Mesenchymal stem cell (in vitro differentiated cells and primary cell): ENCODE measurements at regions not wholly inside any gene's neighbourhood (a gene's known extent, or its start where the extent isn't known, plus 50 kb on each side); places are given as distances from the start of the nearest gene placed in this dataset.

Experiments used
- DNase-seq: peaks from one replicate; pipeline ENCODE4 v3.0.0-alpha.2; 2013
- H2AFZ ChIP-seq: one replicate; pipeline ENCODE4 v1.6.1; 2013; ENCODE audit warnings: low read depth, mild to moderate bottlenecking, control low read depth, inconsistent platforms, low read length, moderate library complexity
- H2AK5ac ChIP-seq: 2 replicates; pipeline ENCODE4 v1.6.1; 2013; ENCODE audit warnings: low read length, moderate library complexity, mild to moderate bottlenecking, inconsistent platforms; ENCODE audit not compliant: severe bottlenecking
- H2BK120ac ChIP-seq: one replicate; pipeline ENCODE4 v1.6.1; 2013; ENCODE audit warnings: low read depth, mild to moderate bottlenecking, inconsistent platforms, low read length, moderate library complexity
- H2BK12ac ChIP-seq, 2 experiments: one replicate each; pipeline ENCODE4 v1.6.1; 2013; ENCODE audit warnings: inconsistent platforms in 2 of 2, low read length in 2 of 2, mild to moderate bottlenecking in 2 of 2, moderate library complexity in 2 of 2, control low read depth in 1 of 2
- H2BK15ac ChIP-seq: one replicate; pipeline ENCODE4 v1.6.1; 2013; ENCODE audit warnings: mild to moderate bottlenecking, low read depth, inconsistent platforms; ENCODE audit not compliant: poor library complexity, severe bottlenecking
- H2BK5ac ChIP-seq: 2 replicates; pipeline ENCODE4 v1.6.1; 2013; ENCODE audit warnings: low read depth, mild to moderate bottlenecking, low read length, control low read depth, inconsistent platforms; ENCODE audit not compliant: poor library complexity, severe bottlenecking
- H3K14ac ChIP-seq, 2 experiments: one replicate each; pipeline ENCODE4 v1.6.1; 2013; ENCODE audit warnings: inconsistent platforms in 2 of 2, low read length in 2 of 2, control low read depth in 1 of 2, mild to moderate bottlenecking in 1 of 2, moderate library complexity in 1 of 2
- H3K18ac ChIP-seq, 2 experiments: one replicate each; pipeline ENCODE4 v1.6.1; 2013; ENCODE audit warnings: inconsistent platforms in 2 of 2, low read length in 2 of 2, control low read depth in 1 of 2, low read depth in 1 of 2, mild to moderate bottlenecking in 1 of 2
- H3K23ac ChIP-seq, 2 experiments: one replicate each; pipeline ENCODE4 v1.6.1; 2013; ENCODE audit warnings: inconsistent platforms in 2 of 2, low read length in 2 of 2, mild to moderate bottlenecking in 2 of 2, moderate library complexity in 2 of 2, control low read depth in 1 of 2
- H3K27ac ChIP-seq: 2 replicates; pipeline ENCODE4 v1.5.1; 2013; ENCODE audit warnings: mild to moderate bottlenecking, moderate library complexity, low read length, control low read depth, inconsistent platforms; ENCODE audit not compliant: poor library complexity, severe bottlenecking
- H3K27me3 ChIP-seq, 2 experiments: 2 replicates each; pipeline versions ENCODE4 v1.6.1 to v1.7.0; 2013; ENCODE audit warnings: low read length in 2 of 2, mild to moderate bottlenecking in 2 of 2, moderate library complexity in 2 of 2, control low read depth in 1 of 2, inconsistent platforms in 1 of 2; ENCODE audit not compliant: control insufficient read depth in 1 of 2, insufficient read depth in 1 of 2
- H3K36me3 ChIP-seq, 2 experiments: 2 replicates each; pipeline versions ENCODE4 v1.6.1 to v1.7.0; 2013; ENCODE audit warnings: low read length in 2 of 2, control low read depth in 1 of 2, inconsistent platforms in 1 of 2, low read depth in 1 of 2, mild to moderate bottlenecking in 1 of 2; ENCODE audit not compliant: insufficient read depth in 2 of 2, control insufficient read depth in 1 of 2
- H3K4ac ChIP-seq, 2 experiments: one replicate each; pipeline ENCODE4 v1.6.1; 2013; ENCODE audit warnings: inconsistent platforms in 2 of 2, low read length in 2 of 2, mild to moderate bottlenecking in 2 of 2, moderate library complexity in 2 of 2, control low read depth in 1 of 2, low read depth in 1 of 2
- H3K4me1 ChIP-seq: 2 replicates; pipeline ENCODE4 v1.6.1; 2013; ENCODE audit warnings: low read depth, low read length, control low read depth; ENCODE audit not compliant: control insufficient read depth, insufficient read depth
- H3K4me2 ChIP-seq: 2 replicates; pipeline ENCODE4 v1.6.1; 2013; ENCODE audit warnings: low read length, mild to moderate bottlenecking, inconsistent platforms; ENCODE audit not compliant: poor library complexity, severe bottlenecking
- H3K4me3 ChIP-seq, 2 experiments: 2 replicates each; pipeline versions ENCODE4 v1.5.1 to v1.7.0; 2013; ENCODE audit warnings: low read length in 2 of 2, mild to moderate bottlenecking in 2 of 2, control low read depth in 1 of 2, low read depth in 1 of 2; ENCODE audit not compliant: insufficient read depth in 1 of 2
- H3K79me1 ChIP-seq: replicated peaks from 2 replicates; pipeline ENCODE4 v1.6.1; 2013; ENCODE audit warnings: mild to moderate bottlenecking, control low read depth, low read length, inconsistent platforms; ENCODE audit not compliant: poor library complexity, severe bottlenecking
- H3K9ac ChIP-seq: 2 replicates; pipeline ENCODE4 v1.7.0; 2013; ENCODE audit warnings: mild to moderate bottlenecking, low read length, moderate library complexity
- H3K9me3 ChIP-seq: 2 replicates; pipeline ENCODE4 v1.7.0; 2013; ENCODE audit warnings: mild to moderate bottlenecking, low read length; ENCODE audit not compliant: control insufficient read depth
- H4K8ac ChIP-seq: one replicate; pipeline ENCODE4 v1.6.1; 2013; ENCODE audit warnings: inconsistent platforms, mild to moderate bottlenecking, low read length, moderate library complexity
- H4K91ac ChIP-seq: one replicate; pipeline ENCODE4 v1.6.1; 2013; ENCODE audit warnings: mild to moderate bottlenecking, low read length, inconsistent platforms
- WGBS: methylation state at CpG from one replicate; pipeline ENCODE4 v1.1.7; 2013; ENCODE audit warnings: mixed read lengths; 5-methylcytosine and 5-hydroxymethylcytosine counted together

DNA sequence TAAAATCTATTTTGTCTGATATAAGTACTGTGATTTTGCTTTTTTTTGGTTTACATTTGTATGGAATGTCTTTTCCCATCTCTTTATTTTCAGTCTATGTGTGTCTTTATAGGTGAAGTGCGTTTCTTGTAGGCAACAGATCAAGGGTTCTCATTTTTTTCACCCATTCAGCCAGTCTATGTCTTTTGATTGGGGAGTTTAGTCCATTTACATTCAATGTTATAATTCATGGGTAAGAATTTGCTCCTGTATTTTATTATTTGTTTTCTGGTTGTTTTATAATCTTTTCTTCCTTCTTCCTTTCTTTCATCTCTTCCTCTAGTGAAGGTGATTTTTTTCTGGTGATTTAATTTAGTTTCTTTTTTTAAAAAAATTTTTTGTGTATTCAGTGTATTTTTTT is 104.8 kb upstream of the TMEM229A start:
- Histone ChIP-seq H3K9me3 (peaks cover 17% of the 10 kb centered on the region), H3K27ac (no peak overlapping the region), H3K27me3 (no peaks in the 10 kb centered on the region), H3K4me2 (no peak overlapping the region), H4K91ac (no peak overlapping the region), H2AFZ (no peak overlapping the region), H2BK5ac (no peak overlapping the region), H4K8ac (no peak overlapping the region), H3K79me1 (no peaks in the 10 kb centered on the region), H2BK120ac (no peak overlapping the region), H3K18ac (no peak overlapping the region), H2BK15ac (no peak overlapping the region), H3K23ac (no peak overlapping the region), H2AK5ac (no peak overlapping the region), H3K9ac (no peak overlapping the region), H3K4me3 (no peak overlapping the region), H3K14ac (no peak overlapping the region), H3K4ac (no peak overlapping the region), H3K4me1 (no peaks in the 10 kb centered on the region), H2BK12ac (no peak overlapping the region), H3K36me3 (no peaks in the 10 kb centered on the region)
- no peak for DNase-seq
- no CpG with 5 or more reads among the region's 1 CpG for WGBS

DNA sequence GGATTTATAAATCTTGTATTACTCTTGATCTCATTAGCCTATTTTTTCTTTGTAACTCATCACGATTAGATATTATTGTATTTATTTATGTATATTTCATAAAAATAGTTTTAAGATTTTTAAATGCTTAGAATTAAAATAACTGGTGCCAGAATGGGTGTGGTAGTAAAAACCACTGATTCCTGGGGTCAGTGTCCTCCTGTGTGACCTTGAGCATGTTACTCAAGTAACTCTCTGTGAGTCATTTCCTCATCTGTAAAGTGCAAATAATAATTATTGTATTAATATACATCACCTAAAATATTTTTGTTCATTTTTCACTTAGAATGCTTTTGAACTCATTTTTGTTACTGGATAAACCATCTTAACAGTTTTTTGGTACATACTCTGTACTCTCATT is 91.3 kb upstream of the TMEM229A start:
- no peak overlapping the region for H3K4ac ChIP-seq
- no peak overlapping the region for H4K91ac ChIP-seq
- H3K4me2 ChIP-seq = no peak overlapping the region
- no peak for DNase-seq
- no peak overlapping the region for H2BK120ac ChIP-seq
- H3K4me3 ChIP-seq = no peak overlapping the region
- H3K27me3 ChIP-seq = no peaks in the 10 kb centered on the region
- H2BK15ac ChIP-seq = no peak overlapping the region
- no peak overlapping the region for H2BK12ac ChIP-seq
- WGBS = no CpG with 5 or more reads among the region's 1 CpG
- no peak overlapping the region for H2AFZ ChIP-seq
- H3K36me3 ChIP-seq = no peaks in the 10 kb centered on the region
- H2AK5ac ChIP-seq = no peak overlapping the region
- no peak overlapping the region for H3K14ac ChIP-seq
- no peak overlapping the region for H3K18ac ChIP-seq
- H3K9ac ChIP-seq = no peak overlapping the region
- no peak overlapping the region for H3K27ac ChIP-seq
- peaks cover 4% of the 10 kb centered on the region for H3K9me3 ChIP-seq
- H2BK5ac ChIP-seq = no peak overlapping the region
- no peaks in the 10 kb centered on the region for H3K4me1 ChIP-seq
- H3K23ac ChIP-seq = no peak overlapping the region
- H4K8ac ChIP-seq = no peak overlapping the region
- H3K79me1 ChIP-seq = no peaks in the 10 kb centered on the region

DNA sequence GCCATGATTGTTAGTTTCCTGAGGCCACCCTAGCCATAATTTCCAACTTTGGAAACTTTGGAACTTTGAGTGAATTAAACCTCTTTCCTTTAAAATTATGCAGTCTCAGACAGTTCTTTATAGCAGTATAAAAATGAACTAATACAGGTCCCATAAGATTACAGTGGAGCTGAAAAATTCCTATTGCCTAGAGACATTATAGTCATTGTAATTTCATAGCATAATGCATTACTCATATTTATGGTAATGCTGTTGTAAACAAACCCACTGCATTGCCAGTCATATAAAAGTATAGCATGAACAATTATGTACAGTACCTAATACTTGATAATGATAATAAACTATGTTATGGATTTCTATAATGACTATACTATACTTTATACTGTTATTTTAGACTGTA is 88.0 kb upstream of the TMEM229A start:
- no peak overlapping the region for H4K8ac ChIP-seq
- H2BK120ac ChIP-seq = no peak overlapping the region
- H2BK12ac ChIP-seq = no peak overlapping the region
- H2BK5ac ChIP-seq = no peak overlapping the region
- no peak overlapping the region for H3K9ac ChIP-seq
- no peaks in the 10 kb centered on the region for H3K4me1 ChIP-seq
- H3K4me2 ChIP-seq = no peak overlapping the region
- no peaks in the 10 kb centered on the region for H3K36me3 ChIP-seq
- no peak overlapping the region for H4K91ac ChIP-seq
- no peak for DNase-seq
- H3K4ac ChIP-seq = no peak overlapping the region
- no peak overlapping the region for H3K27ac ChIP-seq
- no peak overlapping the region for H2AFZ ChIP-seq
- no peak overlapping the region for H2AK5ac ChIP-seq
- H3K9me3 ChIP-seq = peaks cover 12% of the 10 kb centered on the region
- H3K79me1 ChIP-seq = no peaks in the 10 kb centered on the region
- no peak overlapping the region for H3K18ac ChIP-seq
- H3K14ac ChIP-seq = no peak overlapping the region
- no peak overlapping the region for H2BK15ac ChIP-seq
- H3K27me3 ChIP-seq = no peaks in the 10 kb centered on the region
- no peak overlapping the region for H3K23ac ChIP-seq
- H3K4me3 ChIP-seq = no peak overlapping the region

DNA sequence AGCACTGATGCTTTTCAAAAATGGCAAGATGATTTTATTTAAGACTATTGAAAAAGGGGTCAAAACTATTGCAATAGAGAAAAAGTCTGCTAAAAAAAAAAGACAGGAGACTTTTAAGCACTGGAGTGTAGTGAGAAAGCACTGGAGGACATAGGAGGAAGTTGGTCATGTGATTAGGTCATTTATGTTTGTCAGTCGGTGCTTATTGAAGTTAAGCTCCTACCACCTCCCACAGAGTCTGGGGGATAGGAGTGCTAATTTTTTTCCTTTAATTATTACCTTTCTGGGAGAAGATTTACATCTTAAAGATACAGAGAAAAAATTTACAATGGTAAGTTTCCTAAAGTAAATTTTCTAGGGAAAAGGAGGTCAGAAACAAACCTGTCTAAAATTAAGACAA is 80.2 kb upstream of the TMEM229A start:
- WGBS = no CpG with 5 or more reads among the region's 1 CpG
- no peak overlapping the region for H2BK5ac ChIP-seq

More for the DNA sequence above, 80.2 kb upstream of the TMEM229A start:
- no peak overlapping the region for H3K14ac ChIP-seq
- no peaks in the 10 kb centered on the region for H3K4me1 ChIP-seq
- no peaks in the 10 kb centered on the region for H3K27me3 ChIP-seq
- no peak overlapping the region for H3K18ac ChIP-seq
- no peak overlapping the region for H2BK120ac ChIP-seq
- H3K4me3 ChIP-seq = no peak overlapping the region
- no peaks in the 10 kb centered on the region for H3K79me1 ChIP-seq
- H2BK15ac ChIP-seq = no peak overlapping the region
- H3K4me2 ChIP-seq = no peak overlapping the region
- H3K36me3 ChIP-seq = no peaks in the 10 kb centered on the region
- H2AK5ac ChIP-seq = no peak overlapping the region
- no peak overlapping the region for H4K91ac ChIP-seq
- H3K27ac ChIP-seq = no peak overlapping the region
- no peak for DNase-seq
- no peak overlapping the region for H3K9ac ChIP-seq
- no peak overlapping the region for H3K4ac ChIP-seq
- no peak overlapping the region for H2AFZ ChIP-seq
- no peak overlapping the region for H2BK12ac ChIP-seq
- peaks cover 18% of the 10 kb centered on the region for H3K9me3 ChIP-seq
- H4K8ac ChIP-seq = no peak overlapping the region
- H3K23ac ChIP-seq = no peak overlapping the region
